Activated T-cell treated with anti-CD3 and anti-CD28 coated beads, Interleukin-2, amount 50 U/mL, for 1 hour (primary cell): ENCODE measurements at regions not wholly inside any gene's neighbourhood (a gene's known extent, or its start where the extent isn't known, plus 50 kb on each side); places are given as distances from the start of the nearest gene placed in this dataset.
A peak's percentile ranks its signal among the peaks of the same experiment; 100 is the strongest.
"Not testable (repeated sequence)": the region's sequence is repeated elsewhere in the genome, so short reads cannot be mapped to it uniquely, and the experiment has no call there.

Experiments used
- DNase-seq: peaks from one replicate; pipeline ENCODE4 v3.0.0-alpha.2; 2020

DNA sequence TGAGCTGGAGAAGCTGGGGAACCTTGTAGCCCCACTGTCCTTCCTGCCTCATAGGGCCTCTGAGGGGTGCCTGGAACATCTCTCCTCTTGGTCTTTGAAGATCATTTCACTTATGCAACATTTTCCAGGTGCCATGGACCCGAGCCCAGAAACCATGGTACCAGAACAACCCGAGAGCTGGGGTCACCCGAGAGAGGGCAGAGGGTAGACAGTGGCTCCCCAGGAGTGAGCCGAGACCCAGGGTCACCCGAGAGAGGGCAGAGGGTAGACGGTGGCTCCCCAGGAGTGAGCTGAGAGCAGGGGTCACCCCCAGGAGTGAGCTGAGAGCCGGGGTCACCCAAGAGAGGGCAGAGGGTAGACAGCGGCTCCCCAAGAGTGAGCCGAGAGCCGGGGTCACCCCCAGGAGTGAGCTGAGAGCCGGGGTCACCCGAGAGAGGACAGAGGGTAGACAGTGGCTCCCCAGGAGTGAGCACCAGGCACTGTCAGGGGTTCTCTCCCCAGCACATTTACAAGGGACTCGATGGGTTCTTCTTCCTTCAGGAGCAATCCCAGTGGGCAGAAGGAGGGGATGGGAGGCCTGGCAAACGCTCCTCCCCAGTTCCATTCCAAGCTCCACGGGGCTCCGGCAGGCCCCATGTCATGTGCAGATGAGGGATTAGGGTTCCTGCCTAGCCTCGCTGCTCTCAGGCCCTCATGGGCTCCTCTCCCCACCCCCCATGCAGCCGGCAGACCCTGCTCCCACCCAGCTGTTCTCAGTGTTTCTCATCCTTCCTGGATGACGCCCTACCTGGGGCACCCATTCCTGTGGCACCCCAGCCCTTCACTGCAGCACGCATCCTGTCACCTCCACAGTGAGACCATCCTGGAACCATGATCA lies 163.5 kb downstream of the RTP5 start:
- DNase-seq, result peak; percentile 14

DNA sequence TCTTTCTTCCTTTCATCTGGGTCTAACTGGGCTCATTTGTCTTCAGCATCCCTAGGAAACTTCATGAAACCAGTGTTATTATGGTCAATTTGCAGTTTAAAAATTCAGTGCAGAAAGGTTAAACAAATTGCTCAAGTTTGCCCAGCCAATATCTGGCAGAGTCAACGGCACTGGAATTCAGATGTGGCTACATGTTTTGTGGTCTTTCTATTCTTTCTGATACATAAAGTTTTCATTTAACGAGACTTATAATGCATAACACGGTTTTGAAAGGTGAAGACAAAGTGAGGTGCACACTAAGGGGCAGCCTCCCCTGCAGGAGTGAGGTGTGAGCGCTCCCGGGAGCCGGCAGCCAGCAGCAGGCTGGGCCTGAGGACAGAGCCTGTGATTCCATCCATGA lies 164.6 kb downstream of the RTP5 start:
- no peak for DNase-seq

DNA sequence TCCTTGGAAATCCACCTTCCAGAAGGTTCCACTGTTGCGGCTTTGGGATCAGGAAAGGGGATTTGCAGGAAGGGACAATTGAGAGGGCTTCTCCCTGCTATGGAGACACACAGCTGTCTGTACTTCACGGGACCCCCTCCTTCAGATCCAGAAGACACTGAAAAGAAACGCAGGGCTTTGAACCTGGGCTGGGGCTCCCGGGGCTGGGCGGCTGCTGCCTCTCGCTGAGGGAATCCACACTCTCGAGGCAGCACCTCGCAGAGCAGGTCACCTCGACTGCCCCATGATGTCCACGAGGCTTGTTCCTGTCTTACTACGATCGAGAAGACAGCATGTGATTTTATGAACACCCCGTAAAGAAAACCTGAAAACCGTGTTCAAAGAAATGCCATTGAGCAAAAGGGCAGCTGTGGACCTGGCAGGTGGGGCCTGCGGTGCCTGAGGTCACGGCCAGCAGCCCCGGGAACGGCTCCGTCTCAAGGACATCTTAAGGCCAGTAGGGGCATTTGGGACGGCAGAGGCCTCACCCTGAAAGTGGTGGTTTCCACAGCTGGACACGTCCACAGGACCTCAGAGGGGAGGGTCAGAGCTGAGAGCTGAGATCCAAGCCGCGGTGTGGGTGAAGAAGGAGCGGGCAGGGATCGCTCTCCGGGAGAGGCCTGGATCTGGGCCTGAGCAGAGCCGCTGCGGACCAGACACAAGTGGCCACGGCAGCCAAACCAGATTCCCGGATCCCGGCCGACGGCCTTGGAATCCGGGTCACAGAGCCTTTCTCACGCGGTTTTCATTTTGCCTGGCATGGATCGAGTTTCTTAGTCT lies 165.7 kb downstream of the RTP5 start:
- peak; percentile 11 for DNase-seq

DNA sequence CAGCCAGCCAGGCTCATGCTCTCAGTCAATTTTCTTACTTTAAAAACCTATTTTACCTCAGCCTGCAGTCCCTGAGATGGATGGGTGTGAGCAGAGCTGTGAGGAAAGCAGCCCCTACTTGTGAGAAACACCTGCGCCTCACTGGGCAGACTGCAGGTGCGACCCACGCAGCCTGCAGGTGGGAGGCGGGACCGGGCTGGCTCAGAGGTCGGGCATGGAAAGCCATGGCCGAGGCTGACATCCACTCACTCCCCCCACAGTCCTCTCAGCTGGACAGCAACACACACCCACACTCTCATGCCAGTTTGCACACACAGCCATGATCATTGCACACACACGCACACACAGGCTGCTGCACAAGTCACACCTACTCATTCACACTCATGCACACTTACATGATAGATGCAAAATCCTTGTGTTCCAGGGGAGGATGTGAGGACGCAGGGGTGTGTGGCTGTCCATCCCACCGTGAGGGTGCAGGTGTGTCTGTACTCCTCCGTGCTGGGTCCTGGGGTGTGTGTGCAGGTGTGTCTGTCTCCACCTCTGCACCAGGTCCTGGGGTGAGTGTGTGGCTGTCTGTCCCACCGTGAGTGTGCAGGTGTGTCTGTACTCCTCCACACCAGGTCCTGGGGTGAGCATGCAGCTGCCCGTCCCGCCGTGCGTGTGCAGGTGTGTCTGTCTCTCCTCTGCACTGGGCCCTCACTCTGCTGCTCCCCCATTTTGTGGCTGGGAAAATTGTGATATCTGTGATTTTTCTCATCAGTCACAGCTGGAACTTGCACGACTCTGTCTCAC lies 166.5 kb downstream of the RTP5 start:
- DNase-seq, result peak; percentile 8

DNA sequence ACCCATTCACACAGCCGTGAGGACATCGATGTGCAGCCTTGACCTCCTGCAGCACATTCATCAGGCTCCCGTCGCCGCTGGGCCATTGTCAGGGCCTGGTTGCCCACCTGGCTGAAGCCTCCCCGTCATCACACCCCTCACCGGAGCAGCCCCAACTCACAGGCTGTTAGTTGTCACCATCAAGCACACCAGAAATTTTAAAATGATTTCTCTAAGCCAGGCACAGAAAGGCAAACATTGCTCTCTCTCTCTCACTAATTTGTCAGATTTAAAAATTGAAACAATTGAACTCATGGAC lies 167.1 kb downstream of the RTP5 start:
- no peak for DNase-seq

DNA sequence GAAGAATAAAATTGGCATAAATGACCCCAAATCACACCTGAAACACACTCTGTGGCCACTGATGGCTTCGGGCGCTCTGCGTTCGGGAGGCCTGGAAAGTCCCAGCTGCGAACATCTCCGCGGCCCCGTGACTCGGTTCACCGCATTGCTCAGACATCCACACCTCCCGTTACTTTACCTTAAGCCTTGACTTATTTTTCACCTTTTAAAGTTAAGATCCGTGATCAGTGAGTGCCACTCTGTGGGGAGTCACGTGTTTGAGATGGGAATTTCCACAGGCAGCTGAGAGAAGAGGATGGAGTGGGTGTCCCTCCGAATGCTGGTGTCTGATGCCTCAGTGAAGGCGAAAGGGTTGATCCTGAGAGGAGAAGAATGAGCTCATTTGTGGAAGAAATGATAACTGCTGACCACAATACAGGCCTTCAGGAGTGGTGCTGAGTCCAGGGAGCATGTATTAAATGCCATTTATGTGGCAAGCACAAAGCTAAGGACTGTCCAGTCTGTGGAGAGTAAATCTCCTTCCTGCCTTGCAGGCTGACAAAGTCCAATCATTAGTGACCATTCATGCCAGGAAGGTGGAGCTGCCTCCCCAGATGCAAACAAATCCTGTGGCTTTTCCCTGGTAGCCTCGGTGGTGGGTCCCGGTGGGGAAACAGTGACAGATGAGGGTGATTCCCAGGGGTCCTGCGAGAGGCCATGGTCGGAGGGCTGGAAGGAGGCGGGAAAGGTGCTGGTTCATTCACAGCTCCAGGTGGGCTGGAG lies 168.8 kb downstream of the RTP5 start:
- no peak for DNase-seq

DNA sequence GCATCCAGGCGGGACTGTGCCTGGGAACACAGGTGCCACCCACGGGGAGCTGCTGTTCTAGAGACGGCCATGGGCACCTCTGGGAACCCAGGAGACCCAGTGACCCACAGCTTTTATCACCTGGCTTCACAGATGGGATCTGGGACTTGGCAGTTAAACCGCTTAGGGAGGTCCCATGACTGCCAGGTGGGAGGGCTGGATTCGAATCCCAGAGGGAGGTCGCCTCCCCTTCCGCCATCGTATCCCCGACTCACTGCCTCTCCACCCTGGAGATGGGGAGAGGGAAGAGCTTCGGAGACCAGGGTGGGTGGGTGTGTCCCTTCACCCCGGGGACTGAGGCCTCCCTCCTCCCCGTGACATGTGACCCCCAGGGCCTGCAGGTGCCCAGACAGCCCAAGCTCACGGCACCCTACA lies 169.4 kb downstream of the RTP5 start:
- DNase-seq, result no peak

DNA sequence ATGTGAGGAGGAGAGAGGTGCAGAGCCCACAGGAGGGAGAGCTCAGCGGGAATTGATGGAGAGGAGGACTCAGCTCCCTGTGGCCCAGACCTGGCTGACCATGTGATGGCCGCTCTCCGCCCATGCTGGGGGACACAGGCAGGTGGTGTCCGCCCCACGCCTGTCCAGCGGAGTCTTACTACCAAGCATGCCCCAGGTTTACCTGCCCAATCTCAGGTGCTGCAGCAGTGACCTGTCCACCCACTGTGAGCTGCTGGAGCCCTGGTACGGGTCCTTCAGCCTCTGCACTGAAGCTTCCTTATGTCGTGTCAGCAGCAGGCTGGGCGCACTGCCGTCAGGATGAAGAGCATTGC lies 170.8 kb downstream of the RTP5 start:
- DNase-seq, result no peak

DNA sequence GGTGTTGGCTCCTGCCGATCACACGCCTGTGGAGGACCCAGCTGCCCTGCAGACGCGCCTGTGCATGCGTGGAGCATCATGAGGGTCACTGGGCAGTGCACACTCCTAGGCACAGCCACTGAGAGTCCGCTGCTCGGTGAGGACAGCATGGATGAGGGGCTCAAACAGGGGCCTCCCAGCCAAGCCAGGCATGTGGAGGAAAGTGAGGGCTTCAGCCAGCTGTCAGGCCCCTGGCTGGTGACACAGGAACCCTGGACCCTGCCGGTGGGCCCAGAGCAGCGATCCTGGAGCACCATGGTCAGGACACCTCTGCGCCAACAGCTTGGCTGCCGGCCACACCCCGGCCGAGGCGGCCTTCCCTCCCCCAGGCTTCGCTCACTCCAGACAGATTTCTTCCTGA lies 171.2 kb downstream of the RTP5 start:
- DNase-seq, result no peak

DNA sequence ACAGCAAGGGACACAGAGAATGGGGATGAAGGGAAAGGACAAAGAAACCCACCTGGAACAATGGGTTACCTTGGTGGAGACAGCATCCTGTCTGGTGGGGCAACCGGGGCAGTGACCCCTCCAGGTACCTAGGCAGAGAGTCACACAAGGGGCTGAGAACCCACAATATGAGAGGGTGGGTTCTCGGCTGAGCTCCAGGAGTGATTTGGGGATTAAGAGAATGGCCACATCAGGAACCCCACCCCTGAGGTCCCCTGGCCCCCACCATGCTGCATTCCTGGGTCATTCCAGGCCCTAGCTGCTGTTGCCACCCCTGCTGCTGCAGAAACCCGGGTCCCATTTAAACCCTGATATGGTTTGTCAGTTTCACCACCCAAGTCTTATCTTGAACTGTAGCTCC lies 172.3 kb downstream of the RTP5 start:
- no peak for DNase-seq

DNA sequence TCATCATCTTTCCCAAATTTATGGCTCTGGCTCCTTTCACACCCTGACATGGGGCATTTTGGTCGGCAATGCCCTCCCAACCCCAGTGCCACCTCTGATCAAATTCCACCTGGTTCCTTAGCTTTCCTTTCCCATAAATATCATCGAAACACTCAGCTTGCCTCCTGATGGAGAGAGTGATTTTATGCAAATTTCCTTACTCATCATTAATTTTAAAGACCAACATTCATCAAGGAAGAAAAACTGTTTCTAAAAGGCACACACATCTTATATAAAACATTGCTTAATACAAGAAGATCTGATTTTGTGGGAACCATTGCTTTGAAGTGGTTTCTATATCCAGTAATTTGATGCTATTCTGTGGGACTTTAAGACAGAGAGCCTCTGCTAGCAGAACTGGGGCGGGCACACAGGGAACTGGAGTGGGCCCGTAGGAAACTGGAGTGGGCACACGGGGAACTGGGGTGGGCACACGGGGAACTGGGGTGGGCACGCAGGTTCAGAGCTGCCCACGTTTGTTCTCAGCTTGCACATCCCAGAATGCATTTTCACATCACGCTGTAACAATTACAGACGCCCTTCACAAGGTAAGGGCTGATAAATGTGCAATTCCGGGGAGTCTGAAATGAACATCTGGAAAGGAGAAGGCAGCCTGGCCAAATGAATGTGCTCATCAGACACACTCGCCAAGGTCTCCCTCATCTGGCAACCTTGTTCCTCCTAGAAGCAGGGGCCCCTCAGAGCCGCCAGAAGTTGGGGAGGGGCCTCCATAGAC lies 174.2 kb downstream of the RTP5 start:
- DNase-seq, result no peak

DNA sequence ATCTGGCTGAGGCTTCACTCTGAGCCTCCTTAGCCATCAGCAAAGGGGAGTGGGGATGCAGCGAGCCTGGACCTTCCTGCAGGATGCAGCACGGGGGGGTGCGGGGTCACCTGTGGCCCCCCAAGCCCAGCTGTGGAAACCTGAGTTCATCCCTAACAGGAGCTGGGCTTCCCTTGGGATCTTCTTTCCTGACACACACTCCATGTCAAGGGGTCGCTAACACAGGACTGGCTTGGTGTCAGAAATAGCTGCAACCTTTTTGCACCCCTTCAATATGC lies 174.7 kb downstream of the RTP5 start:
- no peak for DNase-seq

DNA sequence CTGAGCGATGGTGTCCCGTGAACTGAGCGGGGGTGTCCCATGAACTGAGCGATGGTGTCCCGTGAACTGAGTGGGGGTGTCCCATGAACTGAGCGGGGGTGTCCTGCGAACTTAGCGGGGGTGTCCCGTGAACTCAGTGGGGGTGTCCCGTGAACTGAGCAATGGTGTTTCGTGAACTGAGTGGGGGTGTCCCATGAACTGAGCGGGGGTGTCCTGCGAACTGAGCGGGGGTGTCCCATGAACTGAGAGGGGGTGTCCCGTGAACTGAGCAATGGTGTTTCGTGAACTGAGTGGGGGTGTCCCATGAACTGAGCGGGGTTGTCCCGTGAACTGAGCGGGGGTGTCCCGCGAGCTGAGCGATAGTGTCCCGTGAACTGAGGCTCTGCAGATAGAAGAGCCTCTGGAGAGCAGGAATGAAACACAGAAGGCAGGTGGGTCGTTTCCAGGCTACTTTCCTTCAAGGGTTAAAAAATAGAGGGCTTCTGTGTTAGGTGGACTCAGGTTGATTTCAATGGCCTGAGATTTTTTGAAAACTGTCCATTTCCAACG lies 176.1 kb downstream of the RTP5 start:
- not testable (repeated sequence) for DNase-seq

DNA sequence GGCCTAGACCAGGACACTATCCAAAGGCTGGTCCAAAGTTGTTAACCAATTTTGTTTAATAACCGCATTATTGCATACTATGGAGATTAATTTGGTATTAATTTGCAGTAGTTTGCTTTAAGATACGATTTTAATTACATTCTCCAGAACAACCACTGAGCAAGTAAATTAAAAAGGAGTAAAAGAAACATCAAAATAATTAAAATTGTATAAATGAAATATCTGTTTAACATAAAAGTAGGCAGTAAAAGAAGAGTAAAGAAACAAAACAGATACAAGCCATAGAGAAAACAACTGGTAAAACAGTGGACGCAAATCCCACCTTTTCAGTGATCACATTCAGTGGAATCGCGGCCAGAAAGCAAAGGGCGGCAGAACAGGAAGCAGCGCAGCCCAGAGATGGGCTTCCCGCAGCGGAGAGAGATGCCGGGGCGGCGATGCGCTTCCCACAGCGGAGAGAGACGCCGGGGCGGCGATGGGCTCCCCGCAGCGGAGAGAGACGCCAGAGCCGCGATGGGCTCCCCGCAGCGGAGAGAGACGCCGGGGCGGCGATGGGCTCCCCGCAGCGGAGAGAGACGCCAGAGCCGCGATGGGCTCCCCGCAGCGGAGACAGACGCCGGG lies 176.8 kb downstream of the RTP5 start:
- no peak for DNase-seq

DNA sequence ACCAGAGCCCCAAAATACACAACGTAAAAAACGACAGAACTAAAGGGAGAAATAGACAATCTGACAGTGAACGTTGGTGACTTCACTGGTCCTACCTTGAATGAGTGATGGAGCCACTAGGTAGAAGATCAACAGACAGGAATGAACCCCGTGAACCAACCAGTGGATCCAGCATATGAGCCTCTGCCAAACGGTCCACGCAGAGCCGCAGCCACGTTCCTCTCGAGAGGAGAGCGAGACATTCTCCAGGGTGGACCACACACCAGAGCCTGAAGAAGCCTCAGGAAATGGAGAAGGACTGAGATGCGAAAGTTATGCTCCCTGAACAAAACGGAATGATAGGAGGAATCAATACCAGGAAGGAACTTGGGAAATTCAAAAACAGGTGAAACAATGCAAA lies 178.4 kb downstream of the RTP5 start:
- DNase-seq, result no peak

DNA sequence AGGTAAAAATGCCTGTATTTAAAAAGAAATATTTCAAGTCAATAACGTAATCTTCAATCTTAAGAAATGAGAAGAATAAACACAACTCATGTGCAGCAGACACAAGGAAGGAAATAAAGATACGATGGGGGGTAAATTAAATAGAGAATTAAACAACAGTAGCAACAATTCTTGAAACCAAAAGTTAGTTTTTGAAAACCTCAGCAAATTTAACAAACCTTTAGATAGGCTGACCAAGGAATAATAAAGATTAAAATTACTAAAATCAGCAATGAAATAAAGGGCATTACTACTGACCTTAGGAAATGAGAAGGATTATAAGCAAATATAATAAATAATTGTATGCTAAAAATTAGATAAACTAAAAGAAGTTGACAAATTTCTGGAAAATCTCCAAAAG lies 178.9 kb downstream of the RTP5 start:
- no peak for DNase-seq

DNA sequence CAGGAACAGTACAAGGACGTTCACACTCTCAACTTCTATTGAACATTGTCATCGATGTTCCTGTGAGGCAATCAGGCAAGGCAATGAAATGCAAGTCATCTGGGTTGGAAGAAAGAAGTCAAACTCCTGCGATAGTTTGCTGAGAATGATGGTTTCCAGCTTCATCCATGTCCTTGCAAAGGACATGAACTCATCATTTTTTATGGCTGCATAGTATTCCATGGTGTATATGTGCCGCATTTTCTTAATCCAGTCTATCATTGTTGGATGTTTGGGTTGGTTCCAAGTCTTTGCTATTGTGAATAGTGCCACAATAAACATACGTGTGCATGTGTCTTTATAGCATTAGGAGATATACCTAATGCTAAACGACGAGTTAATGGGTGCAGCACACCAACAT lies 180.0 kb downstream of the RTP5 start:
- DNase-seq, result not testable (repeated sequence)

DNA sequence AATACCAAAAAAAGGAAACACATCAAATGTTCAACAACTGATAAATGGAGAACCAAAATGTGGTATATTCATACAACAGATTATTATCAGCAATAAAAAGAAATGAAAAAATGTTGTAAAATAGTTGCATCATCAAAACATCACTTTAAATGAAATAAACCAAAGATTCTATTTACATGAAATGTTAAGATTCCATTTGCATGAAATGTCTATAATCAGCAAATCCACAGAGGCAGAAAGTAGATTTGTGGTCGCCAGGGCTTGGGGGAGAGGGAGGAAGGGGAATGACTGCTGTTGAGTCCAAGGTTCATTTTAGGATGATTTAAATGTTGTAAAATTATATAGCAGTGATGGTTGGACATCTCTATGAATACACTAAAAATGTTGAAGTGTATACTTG lies 181.9 kb downstream of the RTP5 start:
- DNase-seq, result no peak

DNA sequence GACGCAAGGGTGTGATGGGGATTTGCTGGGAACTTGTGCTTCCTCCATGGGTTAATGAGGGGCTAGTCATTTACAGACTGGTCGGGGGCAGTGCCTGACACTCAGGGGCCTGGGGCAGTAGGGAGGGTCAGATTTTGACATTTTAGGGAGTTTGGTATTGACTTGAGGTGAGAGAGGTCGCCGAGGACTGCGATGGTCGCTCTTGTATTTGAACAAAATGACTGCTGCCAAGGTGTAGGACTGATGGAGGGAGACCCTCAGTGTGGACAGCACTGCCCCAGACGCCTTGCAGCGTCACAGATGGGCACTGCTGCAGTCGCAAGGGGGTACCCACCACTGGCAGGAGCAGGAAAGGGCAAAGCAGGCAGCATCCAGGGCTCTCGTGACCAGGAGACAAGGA lies 182.9 kb downstream of the RTP5 start:
- no peak for DNase-seq

DNA sequence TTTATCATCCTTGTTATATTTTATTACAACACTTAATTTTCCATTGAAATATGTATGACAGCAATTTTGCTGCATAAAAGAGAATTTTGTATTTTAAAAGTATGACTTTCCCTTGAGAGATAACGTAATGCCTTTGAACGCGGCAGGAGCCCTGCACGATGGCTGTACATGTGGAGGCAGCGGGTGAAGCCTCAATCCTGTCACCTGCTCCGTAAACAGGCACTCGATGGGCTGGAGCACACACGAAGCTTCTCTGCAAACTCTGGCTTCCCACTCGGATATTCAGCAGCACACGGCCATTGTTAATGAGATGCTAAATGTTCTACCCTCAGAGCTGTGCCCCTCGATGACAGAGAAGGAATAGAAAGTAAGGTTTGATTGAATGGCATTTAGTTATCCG lies 184.4 kb downstream of the RTP5 start:
- no peak for DNase-seq

DNA sequence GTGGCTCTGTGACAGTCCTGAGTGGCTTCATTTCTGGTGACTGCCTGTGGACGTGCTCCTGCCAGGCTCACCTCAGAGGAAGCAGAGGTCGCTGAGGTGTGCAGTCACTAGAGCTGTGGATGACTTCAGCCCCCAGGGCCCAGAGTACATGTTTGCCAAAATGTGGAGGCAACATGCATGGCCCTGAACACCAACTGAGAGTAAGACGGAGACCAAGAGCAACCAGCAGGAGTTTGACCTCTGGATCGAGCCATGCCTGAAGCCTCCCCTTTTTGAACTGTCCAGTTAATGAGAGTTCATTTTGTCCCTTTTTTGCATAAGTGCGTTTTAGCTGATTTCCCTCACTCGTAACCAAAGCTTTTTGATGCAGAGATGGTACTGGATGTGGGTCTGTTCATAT lies 184.9 kb downstream of the RTP5 start:
- no peak for DNase-seq
